ENCODE measurements at regions not wholly inside any gene's neighbourhood (a gene's known extent, or its start where the extent isn't known, plus 50 kb on each side); places are given as distances from the start of the nearest gene placed in this dataset.

- TF ChIP-seq CTCF (IDR thresholded peaks at IDR 0.05) (no peak), POLR2A (IDR thresholded peaks at IDR 0.05) (no peak)
These were observed 96.9 kb upstream of the BHLHE23 start for GRCh38 chr20:63103402-63104311.
